ENCODE measurements at regions not wholly inside any gene's neighbourhood (a gene's known extent, or its start where the extent isn't known, plus 50 kb on each side); places are given as distances from the start of the nearest gene placed in this dataset.
"Not testable (repeated sequence)": the region's sequence is repeated elsewhere in the genome, so short reads cannot be mapped to it uniquely, and the experiment has no call there.

DNA sequence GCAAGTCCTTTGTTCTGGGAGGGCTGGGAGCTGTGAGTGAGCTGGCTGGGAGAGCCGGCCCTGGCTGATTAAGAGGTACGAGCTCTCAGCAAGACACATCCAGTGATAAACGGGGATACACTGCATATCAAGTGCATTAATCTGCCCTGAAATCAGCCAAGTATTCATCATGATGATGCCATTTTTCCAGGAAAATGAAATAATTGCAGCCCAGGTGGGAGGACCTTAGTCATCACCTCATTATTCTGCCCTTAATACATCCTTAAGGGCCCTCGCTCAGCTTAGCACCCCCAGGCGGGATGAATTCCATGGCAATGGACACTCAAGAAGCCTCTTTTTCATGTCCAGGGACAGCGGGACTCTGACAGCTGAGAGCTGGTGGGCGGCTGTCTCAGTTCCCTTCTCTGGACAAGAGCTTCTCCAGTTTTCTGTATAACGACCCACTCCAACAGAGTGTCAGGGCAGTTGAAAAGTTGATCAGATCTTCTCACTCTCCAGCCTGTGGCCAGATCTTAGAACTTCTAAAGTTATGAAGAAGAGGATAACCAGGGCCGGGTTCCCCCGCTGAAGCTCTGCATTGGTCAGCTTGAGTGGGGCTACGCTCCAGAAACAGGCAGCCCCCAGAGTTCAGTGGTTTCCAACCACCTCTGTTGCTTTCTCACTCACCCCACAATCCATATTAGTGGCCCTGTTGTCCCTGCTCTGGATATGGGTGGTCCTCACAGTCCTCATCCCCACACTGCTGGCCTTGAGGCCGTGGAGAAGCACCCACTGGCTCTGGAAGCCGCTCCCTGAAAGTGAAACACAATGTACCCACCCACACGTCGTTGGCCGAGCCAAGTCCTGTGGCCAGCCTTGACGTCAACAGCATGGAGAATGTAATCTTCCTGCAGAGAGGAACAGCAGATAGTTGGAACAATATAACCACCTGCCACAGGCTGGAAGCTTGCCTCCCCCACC lies 306.2 kb upstream of the DIO3 start:
- no peak for DNase-seq (ENCODE audit: low read depth)
- H3K4me3 ChIP-seq (ENCODE audit: low read depth, low read length), result no peak overlapping the region
- TF ChIP-seq, protein P1, sequence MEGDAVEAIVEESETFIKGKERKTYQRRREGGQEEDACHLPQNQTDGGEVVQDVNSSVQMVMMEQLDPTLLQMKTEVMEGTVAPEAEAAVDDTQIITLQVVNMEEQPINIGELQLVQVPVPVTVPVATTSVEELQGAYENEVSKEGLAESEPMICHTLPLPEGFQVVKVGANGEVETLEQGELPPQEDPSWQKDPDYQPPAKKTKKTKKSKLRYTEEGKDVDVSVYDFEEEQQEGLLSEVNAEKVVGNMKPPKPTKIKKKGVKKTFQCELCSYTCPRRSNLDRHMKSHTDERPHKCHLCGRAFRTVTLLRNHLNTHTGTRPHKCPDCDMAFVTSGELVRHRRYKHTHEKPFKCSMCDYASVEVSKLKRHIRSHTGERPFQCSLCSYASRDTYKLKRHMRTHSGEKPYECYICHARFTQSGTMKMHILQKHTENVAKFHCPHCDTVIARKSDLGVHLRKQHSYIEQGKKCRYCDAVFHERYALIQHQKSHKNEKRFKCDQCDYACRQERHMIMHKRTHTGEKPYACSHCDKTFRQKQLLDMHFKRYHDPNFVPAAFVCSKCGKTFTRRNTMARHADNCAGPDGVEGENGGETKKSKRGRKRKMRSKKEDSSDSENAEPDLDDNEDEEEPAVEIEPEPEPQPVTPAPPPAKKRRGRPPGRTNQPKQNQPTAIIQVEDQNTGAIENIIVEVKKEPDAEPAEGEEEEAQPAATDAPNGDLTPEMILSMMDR (conservative IDR thresholded peaks at IDR 0.05; ENCODE audit: low read depth, low read length), result no peak

DNA sequence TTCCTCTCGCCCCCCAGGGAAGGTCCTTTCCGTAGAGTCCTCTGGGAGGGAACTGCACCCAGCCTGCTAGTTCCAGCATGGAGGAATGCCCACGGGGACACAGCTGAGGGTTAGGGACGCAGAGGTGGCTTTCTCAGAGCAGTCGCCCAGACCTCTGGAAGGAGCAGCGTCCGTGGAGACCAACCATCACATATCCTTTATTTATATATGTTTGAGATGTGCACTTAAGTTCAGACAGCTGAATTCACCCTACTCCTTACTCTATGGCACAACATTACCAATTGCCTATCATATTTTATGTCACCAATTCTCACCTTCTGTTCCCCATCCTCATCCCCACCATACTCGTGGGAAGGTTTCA lies 305.6 kb upstream of the DIO3 start:
- TF ChIP-seq, protein P1 (conservative IDR thresholded peaks at IDR 0.05; ENCODE audit: low read depth, low read length), result no peak
- H3K4me3 ChIP-seq (ENCODE audit: low read depth, low read length), result no peak overlapping the region
- no peak for DNase-seq (ENCODE audit: low read depth)

DNA sequence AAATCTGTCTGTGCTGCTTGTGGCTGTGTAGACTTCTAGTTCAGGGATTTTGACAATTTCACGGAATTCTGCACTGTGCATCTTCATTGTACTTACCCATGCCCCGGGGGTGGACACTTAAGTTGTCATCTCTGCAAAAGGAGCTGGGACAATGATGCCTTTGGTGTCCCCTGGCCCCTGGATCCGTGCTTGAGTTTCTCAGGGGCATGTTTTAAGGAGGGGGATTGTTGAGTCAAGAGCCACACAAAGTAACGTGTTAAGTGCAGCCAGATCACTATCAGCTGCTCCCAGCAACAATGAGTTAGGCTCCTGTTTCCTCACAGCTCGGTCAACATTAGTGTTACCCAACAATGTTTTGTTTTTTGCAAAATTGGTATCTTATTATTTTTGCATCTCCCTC lies 305.0 kb upstream of the DIO3 start:
- TF ChIP-seq, protein P1 (conservative IDR thresholded peaks at IDR 0.05; ENCODE audit: low read depth, low read length), result no peak
- DNase-seq (ENCODE audit: low read depth), result no peak
- no peak overlapping the region for H3K4me3 ChIP-seq (ENCODE audit: low read depth, low read length)

DNA sequence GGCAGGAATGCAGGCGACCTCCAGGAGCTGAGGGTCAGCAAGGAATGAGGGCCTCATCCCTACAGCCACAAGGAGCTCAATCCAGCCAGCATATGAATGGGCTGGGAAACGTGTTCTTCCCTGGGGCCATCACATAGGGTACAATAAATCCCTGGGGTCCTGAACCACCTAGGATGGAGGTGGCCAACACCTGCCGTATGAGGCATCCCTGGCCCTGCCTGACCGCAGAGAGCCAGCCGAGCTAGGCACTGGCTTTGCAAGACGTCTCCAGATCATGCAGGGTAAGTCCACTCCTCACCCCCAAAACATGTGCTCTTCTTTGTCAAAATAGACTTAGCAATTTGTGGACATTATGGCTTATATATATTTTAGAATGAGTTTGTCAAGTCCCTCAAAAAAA lies 303.7 kb upstream of the DIO3 start:
- DNase-seq (ENCODE audit: low read depth), result no peak
- no peak overlapping the region for H3K4me3 ChIP-seq (ENCODE audit: low read depth, low read length)
- TF ChIP-seq, protein P1 (conservative IDR thresholded peaks at IDR 0.05; ENCODE audit: low read depth, low read length), result no peak

DNA sequence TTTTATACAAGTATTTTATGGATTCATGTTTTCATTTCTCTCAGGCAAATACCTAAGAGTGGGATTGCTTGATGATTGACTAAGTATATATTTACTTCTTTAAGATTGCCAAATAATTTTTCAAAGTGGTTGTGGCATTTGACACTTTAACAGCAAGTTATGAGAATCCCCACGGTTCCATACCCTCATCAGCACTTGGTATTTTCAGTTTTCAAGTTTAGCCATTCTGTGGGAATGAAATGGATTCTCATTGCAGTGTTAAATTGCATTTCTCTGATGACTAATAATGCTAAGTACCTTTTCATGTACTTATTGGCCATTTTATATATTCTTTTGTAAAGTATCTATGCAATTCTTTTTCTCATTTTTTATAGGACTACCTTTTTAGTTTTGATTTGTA lies 301.5 kb upstream of the DIO3 start:
- TF ChIP-seq, protein P1 (conservative IDR thresholded peaks at IDR 0.05; ENCODE audit: low read depth, low read length), result no peak
- no peak for DNase-seq (ENCODE audit: low read depth)
- H3K4me3 ChIP-seq (ENCODE audit: low read depth, low read length), result no peak overlapping the region

DNA sequence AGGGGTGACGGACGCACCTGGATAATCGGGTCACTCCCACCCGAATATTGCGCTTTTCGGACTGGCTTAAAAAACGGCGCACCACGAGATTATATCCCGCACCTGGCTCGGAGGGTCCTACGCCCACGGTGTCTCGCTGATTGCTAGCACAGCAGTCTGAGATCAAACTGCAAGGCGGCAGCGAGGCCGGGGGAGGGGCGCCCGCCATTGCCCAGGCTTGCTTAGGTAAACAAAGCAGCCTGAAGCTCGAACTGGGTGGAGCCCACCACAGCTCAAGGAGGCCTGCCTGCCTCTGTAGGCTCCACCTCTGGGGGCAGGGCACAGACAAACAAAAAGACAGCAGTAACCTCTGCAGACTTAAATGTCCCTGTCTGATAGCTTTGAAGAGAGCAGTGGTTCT lies 294.9 kb upstream of the DIO3 start:
- not testable (repeated sequence) for H3K4me3 ChIP-seq (ENCODE audit: low read depth, low read length); DNase-seq (ENCODE audit: low read depth)

DNA sequence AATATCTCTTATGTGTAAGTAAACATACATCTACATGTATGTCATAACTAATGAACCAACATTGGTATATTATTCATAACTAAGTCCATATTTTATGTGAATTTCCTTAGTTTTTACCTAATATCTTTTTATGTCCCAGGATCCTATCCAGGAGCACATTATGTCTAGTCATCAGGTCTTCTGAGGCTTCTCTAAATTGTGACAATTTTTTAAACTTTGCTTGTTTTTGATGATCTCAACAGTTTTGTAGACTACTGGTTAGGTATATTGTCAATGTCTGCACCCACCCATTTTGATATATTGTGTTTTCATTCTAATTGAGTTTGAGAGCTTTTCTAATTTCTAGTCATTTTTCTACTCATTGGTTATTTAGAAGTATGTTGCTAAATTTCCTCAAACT lies 288.2 kb upstream of the DIO3 start:
- TF ChIP-seq, protein P1 (conservative IDR thresholded peaks at IDR 0.05; ENCODE audit: low read depth, low read length), result no peak
- no peak overlapping the region for H3K4me3 ChIP-seq (ENCODE audit: low read depth, low read length)

More for the DNA sequence above, 288.2 kb upstream of the DIO3 start:
- DNase-seq (ENCODE audit: low read depth), result no peak

Measured in choroid plexus epithelial cell (primary cell).